Mammary epithelial cell (primary cell): ENCODE measurements at regions not wholly inside any gene's neighbourhood (a gene's known extent, or its start where the extent isn't known, plus 50 kb on each side); places are given as distances from the start of the nearest gene placed in this dataset.

Experiments used
- EZH2 ChIP-seq: IDR thresholded peaks from 2 replicates; pipeline ENCODE4 v1.6.1; 2012; ENCODE audit warnings: low read length, inconsistent platforms, borderline replicate concordance
- TF ChIP-seq, protein P1 (sequence below), 2 donors: IDR thresholded peaks in 1 of 2; conservative IDR thresholded peaks in 1 of 2; 2 replicates each; pipeline ENCODE4 v1.5.1; 2011 to 2012; ENCODE audit warnings: inconsistent platforms in 2 of 2, low read length in 2 of 2, mild to moderate bottlenecking in 2 of 2, control low read depth in 1 of 2, low read depth in 1 of 2; ENCODE audit not compliant: insufficient read depth in 1 of 2; ENCODE audit errors: extremely low read depth in 1 of 2

DNA sequence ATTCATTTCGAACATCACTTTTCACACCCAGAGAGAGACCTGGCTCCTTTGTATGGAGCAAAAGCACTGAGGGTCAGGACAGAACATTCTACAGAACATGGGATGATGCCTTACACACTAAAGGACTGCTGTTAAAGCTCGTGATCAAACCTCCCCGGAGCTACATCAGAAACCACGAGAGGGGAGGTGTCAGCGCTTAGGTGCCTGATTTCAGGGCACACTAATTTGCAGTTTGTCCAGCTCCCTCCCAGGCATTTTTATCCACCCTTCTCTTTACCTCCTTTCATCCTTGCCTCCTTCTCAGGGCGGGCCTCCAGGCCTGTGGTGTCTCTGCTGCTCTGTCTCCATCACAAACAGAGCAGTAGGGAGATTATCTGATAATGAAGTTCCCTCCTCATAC lies 127.5 kb downstream of the VPREB1 start:
- TF ChIP-seq, protein P1, sequence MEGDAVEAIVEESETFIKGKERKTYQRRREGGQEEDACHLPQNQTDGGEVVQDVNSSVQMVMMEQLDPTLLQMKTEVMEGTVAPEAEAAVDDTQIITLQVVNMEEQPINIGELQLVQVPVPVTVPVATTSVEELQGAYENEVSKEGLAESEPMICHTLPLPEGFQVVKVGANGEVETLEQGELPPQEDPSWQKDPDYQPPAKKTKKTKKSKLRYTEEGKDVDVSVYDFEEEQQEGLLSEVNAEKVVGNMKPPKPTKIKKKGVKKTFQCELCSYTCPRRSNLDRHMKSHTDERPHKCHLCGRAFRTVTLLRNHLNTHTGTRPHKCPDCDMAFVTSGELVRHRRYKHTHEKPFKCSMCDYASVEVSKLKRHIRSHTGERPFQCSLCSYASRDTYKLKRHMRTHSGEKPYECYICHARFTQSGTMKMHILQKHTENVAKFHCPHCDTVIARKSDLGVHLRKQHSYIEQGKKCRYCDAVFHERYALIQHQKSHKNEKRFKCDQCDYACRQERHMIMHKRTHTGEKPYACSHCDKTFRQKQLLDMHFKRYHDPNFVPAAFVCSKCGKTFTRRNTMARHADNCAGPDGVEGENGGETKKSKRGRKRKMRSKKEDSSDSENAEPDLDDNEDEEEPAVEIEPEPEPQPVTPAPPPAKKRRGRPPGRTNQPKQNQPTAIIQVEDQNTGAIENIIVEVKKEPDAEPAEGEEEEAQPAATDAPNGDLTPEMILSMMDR (conservative IDR thresholded peaks at IDR 0.05 in 1 of 2, IDR thresholded peaks at IDR 0.05 in 1 of 2; ENCODE audit: extremely low read depth in 1 of 2, insufficient read depth in 1 of 2, low read depth in 1 of 2, low read length in 2 of 2) = no peak
- TF ChIP-seq EZH2 = no peak
